GM19043 (cell line): ENCODE measurements at regions not wholly inside any gene's neighbourhood (a gene's known extent, or its start where the extent isn't known, plus 50 kb on each side); places are given as distances from the start of the nearest gene placed in this dataset.
"Not testable (repeated sequence)": the region's sequence is repeated elsewhere in the genome, so short reads cannot be mapped to it uniquely, and the experiment has no call there.

Experiments used
- ATAC-seq: cut with Tn5 transposase; IDR thresholded peaks from one replicate; pipeline ENCODE4 v1.9.1; 2021; ENCODE audit warnings: low read depth; ENCODE audit not compliant: unreplicated experiment

DNA sequence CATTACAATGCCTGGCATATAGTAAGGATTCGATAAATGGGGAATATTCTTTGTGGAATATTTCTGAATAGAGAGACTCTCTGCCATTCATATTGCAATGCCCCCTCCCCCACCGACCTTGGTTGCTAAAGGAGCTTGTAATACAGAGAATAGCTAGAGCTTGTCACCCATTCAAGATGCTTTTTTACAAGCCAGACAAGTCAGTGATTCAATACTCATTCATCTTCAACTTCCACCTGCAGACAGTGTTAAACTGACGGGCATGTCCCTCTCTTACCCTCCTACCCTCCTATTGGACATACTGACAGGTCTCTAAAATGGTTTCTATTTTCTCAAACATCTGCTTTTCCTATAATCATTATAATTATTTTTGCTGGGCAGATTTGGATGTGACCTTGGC lies 257.4 kb downstream of the KCNJ2 start:
- no peak for ATAC-seq

DNA sequence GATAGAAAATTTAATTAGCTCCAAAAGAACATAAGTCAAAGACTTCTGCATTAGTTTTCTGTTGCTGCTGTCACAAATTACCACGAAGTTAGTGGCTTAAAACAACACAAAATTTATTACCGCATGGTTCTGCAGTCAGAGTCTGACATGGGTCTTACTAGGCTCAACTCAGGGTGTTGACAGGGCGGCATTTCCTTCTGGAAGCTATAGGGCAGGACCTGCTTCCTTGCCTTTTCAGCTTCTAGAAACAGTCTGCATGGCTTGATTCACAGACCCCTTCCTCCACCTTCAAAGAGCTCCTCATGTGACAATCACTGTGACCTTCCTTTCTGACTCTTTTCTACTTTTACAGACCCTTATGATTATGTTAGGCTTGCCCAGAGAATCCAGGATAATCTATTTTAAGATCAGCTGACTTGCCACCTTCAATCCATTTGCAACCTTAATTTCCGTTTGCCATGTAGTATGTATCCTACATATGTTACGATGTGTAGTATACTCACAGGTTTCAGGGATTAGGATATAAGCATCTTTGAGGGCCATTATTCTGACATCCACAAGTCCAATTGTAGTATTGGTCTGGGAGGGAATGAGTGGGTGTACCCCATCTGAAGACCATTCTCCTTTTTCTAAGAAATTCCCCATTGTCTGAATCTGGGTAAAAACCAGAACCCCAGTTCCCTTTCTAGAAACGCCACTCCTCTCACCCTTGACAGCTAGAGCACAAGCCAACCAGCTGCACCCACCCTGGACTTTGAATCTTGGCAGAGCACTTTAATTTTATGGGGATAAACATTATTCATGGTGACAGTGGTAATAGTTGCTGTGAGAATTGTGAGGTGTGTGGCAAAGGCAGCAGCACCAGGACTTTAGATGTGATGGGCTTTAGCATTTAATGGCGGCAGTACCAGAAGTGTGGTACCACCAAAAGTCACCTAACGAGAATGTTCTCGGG lies 265.5 kb downstream of the KCNJ2 start:
- ATAC-seq: no peak

DNA sequence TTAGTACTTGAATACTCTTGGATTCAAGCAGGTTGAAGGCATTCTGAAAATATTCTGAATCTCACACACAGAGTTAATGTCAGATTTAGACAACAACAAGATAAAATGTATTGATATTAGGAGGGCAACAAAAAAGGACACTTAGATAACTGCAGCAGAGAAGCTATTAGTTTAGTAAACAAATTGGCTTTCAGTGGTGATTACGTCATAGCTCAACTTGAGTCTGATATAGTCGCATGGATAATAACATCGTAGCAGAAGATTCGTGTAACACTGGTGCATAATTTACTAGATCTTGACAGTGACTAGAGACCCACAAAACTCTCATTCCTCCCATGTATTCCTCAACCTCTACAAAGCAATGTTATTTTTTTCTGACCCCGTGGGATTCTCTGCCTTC lies 268.3 kb downstream of the KCNJ2 start:
- ATAC-seq: no peak

DNA sequence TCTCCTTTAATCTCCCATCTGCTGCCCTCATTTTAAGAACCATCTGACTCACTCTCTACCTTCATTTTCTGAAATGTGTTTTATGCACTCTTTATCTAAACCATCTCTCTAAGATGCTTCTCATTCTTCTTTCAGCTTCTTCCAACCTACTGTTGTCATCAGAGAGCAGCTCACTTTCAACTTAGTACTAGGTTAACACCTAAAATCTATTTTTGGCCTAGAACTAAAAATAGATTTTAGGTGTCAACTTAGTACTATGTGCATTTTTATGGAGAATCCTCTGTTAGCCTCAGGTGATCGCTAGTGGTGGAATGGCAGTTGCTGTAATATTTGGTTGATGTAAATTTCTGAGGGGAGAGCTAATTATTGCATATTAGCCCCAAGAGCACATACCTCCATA lies 277.1 kb downstream of the KCNJ2 start:
- ATAC-seq: no peak

DNA sequence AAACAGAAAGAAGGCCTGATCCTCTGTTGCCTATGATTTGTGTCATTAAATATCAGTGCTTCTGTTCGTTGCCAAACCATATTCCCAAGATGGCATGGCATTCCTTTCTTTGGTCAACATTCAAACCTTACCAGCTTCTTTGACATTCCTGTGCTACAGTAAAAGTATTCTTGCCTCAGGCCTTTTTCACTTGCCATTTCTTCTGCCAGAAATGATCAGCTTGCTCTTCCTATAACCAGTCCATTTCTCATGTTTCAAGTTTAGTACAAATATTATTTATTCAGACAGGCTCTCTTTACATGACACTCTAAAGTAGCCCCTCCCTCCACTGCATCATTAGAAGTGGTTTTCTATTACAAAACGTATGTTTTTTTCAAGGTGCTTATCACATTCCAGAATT lies 278.3 kb downstream of the KCNJ2 start:
- ATAC-seq: no peak

DNA sequence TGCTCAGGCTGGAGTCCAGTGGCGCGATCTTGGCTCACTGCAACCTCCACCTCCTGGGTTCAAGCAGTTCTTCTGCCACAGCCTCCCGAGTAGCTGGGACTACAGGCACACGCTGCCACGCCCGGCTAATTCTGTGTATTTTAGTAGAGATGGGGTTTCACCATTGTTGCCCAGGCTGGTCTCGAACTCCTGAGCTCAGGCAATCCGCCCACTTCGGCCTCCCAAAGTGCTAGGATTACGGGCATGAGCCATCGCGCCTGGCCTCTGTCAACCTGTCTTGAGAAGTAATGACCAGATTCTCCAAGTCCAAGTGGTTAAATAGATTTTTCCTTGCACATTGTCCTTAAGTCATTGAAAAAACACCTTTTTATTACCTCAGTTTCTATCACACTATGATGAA lies 283.7 kb downstream of the KCNJ2 start:
- not testable (repeated sequence) for ATAC-seq

DNA sequence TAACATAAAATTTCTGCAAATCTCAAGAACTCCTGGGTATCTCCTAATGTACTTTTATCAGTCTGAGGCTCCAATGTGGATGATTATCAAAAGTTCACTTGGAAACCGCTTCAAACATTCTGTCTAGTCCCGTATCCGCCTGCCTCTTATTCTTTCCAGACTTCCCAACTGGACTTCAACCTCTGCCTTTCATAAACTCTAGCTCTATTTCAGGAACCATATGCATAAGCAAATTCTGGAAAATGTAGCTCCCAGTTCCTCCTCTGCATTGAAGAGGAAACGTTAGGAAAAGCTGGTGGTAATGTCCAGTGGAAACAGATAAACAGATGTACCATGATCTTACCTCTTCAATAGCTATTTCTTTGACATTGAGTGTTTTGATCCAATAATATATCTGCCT lies 285.0 kb downstream of the KCNJ2 start:
- ATAC-seq: no peak

DNA sequence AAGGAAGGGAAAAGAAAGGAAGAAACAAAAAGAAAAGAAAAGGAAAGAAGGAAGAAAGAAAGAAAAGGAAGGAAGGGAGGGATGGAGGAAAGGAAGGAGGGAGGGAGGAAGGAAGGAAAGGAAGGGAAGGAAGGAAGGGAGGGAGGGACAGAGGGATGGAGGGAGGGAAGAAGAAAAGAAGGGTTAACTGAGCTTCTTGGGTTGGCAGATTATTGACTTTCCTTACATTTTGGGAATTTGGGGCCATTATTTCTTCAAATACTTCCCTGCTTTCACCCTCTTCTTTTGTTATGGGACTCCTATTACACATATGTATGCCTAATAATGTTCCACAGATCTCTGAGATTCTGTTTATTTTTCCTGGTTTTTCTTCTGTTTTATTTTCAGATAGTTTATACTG lies 285.6 kb downstream of the KCNJ2 start:
- ATAC-seq: no peak

DNA sequence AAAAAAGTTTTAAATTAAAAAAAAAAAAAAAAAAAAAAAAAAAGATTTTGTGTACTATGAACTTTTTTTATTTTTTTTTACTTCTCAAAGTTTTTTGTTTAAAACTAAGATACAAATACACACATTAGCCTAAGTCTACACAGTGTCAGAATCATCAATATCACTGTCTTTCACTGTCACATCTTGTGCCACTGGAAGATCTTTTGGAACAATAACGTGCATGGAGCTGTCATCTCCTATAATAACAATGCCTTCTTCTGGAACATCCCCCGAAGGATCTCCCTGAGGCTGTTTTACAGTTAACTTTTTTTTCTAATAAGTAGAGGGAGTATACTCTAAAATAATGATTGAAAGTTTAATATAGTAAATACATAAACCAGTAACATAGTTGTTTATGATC lies 295.7 kb downstream of the KCNJ2 start:
- ATAC-seq: no peak

DNA sequence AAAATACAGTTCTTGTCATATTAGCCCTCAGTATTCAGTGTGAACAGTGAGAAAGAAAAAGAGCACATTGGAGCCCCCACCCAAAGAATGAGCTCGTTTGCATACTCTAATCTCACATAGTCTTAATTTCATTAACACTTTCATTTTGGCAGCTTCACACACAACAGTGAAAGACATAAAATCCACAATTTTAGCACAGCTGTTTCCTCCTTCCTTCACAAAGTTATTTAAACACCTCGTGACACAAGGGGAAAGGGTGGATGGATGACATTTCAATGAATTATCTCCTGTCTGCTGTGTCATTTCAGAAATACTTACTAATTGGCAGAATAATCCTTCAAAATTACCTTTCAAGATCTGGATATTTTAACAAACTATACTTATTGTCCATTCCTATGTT lies 299.3 kb downstream of the KCNJ2 start:
- no peak for ATAC-seq

DNA sequence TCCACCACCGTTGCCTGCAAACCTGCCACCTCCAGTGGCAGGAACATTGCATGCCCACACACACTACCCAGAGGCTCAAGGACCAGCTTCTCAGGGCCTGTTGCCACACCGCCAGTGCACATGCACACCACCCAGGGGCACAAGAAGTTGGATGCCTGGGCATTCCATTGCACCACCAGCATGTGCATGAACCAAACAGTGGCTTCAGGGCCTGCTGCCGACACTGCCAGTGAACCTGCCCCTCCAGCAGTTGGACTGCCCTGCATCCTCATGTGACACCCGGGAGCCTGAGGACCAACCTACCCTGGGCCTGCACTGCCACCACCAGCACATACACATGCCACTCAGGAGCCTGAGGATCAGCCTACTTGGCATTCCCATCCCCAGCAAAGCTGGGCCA lies 303.7 kb downstream of the KCNJ2 start:
- ATAC-seq: no peak

DNA sequence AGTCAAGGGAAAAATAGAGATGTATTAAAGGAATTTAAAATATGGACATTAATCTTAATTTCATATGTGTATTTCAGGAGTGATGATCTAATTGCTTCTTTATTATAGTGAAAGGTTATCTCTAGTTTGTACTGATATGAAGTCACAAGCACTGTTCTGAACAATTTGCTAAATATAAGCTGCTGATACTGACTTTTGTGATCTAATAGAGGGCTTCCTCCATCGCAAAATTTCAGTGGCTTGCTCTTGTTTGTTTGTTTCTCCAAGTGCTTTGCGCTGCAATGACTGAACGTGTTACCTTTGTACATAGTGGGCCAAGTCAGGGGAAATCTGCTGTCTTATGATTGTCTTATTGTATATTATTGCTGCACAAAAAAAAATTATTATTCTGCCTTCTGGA lies 307.0 kb downstream of the KCNJ2 start:
- ATAC-seq: no peak

DNA sequence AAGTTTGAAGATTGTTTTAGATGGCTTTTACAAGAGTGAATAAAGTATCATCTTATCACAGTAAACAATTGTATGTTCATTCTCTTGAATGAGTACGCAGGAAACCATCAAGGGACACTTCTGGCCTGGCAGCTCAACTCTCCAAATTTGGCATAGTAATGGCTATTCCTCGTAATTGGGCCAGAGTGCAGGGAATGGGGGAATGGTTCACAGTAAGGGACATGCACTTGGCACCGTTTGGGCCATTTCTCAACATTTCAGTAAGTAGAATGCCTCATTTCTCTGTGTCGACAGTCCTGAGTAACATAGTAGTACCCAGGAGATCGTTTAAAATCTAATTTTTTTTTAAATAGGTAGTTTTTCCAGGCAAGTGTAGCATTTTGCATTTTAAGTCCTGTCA lies 309.6 kb downstream of the KCNJ2 start:
- no peak for ATAC-seq

DNA sequence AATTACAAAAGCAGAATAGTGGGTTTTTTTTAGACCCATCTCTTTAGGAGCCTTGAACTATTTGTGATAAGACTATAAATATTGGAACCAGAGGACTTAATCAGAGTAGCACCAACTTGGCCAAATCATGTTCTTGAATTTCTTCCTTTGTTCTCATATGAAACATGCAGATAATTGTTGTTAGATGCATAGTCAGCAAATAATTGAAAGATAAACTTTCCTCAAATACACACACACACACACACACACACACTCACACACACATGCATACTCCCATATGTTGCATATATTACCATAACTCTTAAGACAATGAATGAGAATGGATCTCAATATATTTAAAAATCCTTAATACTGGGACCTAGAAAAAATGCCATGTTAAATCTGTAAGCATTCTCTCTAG lies 310.4 kb downstream of the KCNJ2 start:
- no peak for ATAC-seq

DNA sequence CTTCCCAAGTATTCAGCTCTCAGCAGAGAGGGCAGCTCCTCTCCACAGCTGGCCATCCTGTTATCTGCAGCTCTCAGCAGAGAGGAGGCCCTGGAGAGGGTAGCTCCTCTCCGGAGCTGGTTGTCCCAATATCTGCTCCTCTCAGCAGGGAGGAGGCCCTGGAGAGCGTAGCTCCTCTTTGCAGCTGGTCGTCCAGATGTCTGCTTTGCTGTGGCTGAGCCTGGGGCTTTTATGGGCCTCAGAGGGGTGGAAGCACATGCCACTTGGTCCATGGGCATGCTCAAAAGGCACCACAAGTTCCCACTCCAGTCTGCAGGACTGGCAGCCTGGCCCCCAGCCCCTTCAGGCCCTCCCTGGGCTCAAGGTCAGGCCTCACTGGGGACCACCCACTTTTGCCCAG lies 314.3 kb downstream of the KCNJ2 start:
- no peak for ATAC-seq

DNA sequence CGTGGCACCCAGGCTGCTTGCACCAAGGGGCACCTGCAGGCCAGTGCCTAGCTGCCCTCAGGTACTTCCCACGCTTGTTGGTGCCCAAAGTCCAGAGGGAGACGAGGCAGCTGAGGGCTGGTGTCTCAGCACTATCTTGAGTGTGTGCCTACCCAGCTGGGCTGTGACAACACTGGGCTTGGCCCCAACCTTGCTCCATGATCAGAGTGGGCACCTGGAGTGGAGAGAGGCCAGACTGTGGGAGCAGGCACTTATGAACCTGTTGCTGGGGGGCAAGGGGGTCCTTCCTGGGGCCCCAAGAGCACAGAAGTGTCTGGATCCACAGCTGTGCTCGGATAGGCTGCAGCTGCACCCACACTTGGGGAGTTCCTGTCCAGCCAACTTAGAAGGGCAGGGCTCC lies 314.7 kb downstream of the KCNJ2 start:
- ATAC-seq: no peak

DNA sequence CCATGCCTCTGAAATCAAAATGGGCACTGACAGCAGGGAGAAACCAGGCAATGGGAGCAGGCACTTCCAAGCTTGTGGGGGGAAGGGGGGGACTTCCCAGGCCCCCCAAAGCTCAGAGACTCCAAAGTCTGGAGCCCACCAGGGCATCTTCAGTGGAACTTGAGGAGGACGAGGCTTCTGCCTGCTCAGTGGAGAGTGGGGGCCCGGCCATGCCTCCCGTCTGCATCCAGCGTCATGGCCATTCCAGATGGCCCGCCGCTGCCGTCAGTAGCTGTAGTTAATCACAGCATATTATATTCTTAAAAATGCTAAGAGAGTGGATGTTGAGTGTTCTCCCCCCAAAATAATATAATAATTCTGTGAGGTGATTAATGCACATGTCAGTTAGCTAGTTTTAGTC lies 315.2 kb downstream of the KCNJ2 start:
- no peak for ATAC-seq

DNA sequence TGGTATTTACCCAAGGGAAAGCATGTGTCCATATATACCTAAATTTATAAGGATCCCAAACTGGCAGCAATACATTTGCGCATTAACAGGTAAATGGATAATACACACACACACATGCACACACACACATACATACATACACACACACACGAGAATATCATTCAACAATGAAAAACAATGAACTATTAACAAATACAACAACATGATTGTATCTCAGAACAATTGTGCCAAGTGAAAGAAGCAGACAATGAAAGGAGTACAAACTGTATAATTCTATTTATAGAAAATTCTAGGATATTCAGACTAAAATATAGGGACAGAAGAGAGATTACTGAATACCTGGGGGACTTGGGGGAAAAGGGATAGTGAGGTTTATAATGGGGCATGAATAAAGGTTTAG lies 323.0 kb downstream of the KCNJ2 start:
- no peak for ATAC-seq

DNA sequence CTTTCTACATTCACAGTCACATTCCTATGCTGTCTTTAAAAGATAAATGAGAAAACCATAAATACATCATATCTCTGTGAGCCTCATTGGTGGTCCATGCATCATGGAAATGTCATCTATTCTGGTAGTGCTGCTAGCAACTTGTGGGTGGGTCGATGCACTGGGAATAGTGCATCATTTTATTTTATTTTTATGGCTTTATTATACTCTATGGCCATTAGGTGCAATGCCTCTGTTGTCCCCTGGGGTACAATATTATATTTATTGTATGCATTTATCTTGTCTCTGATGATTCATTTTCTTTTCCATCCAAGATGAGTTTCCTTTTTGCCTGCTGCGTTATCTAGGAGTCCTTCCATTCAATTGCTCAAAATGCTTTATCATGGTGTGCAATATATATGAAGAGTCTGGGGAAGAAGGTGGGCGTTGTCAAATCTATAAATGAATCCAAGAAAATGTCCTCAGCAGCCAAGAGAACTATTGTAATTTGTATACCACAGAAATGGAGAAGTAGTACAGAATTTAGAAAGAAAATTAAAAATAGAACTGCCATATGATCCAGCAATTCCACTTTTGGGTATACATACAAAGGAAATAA lies 324.0 kb downstream of the KCNJ2 start:
- ATAC-seq: no peak

DNA sequence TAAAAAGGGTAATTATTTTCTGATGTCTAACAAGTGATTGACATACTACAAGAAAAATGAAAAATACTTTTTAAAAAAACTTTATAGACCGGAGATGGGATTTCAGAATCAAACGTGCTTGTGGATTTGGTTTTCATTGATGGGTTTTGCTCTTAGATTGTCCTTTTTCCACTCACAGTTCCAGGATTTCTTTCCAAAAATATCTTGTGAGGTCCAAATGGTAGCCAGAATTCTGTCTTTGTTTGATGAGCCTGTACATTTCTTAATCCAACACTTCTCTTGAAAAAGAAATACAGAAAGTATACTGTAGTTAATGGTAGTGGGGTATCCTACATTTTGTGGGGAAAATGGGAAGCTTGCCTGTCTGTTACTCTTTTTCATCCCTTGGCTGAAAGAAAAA lies 329.3 kb downstream of the KCNJ2 start:
- ATAC-seq: no peak

DNA sequence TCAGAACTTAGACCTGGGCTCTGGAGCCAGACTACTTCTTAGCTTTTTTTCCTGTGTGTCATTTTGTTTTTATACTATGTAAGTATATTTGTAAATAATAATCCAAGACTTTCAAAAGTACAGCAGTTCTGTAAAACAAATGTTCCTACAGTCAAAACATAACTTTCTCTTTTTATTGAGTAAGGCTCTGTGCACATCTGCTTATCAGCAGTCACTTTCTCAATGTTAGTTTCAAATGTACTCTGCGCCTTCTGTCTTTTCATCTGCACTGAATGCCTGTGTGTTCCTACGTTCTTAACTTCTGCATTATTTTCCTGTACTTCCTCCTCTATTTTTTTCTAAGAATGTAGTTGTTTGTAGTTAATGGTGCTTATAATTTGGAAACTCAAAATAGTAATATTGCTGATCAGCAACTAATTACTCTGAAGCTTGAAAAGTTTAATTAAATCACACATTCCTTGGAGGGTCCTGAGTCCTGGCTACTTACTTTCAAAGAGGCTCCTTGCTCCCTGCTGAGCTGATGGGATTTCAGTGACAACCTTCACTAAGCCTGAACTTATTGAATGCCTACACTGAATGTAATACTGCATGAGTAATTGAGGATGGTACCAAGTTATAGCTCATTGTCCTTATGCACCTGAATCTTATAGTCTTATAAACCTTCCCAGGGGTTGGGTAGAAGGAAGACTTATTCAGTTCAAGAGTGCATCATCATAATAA lies 329.9 kb downstream of the KCNJ2 start:
- no peak for ATAC-seq

DNA sequence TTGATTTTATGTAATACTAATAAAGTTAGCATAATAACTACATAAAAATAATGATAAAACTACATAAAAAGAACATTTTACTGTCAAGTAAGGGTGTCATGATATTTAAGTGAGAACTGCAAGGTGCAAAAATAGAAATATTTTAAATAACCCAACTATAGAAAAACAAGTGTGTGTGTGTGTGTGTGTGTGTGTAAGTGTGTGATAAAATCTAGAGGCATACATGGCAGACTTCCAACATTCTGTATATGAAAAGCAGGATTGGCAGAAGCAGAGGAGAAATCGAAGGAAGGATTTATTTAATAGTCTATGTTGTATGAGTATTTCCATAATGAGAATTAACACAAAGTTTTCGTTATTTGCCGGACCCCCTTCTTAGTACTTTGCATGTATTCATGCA lies 334.1 kb downstream of the KCNJ2 start:
- ATAC-seq: no peak
